ENCODE measurements at regions not wholly inside any gene's neighbourhood (a gene's known extent, or its start where the extent isn't known, plus 50 kb on each side); places are given as distances from the start of the nearest gene placed in this dataset.

- TF ChIP-seq POLR2A (IDR thresholded peaks at IDR 0.05) (no peak), CTCF (IDR thresholded peaks at IDR 0.05 in 8 of 11, conservative IDR thresholded peaks at IDR 0.05 in 3 of 11) (no peak), POLR2AphosphoS5 (IDR thresholded peaks at IDR 0.05) (no peak)
These were observed 750.5 kb upstream of the TMEM132C start for GRCh38 chr12:127516467-127516866.
